H1 (cell line): ENCODE measurements at regions not wholly inside any gene's neighbourhood (a gene's known extent, or its start where the extent isn't known, plus 50 kb on each side); places are given as distances from the start of the nearest gene placed in this dataset.
"Not testable (repeated sequence)": the region's sequence is repeated elsewhere in the genome, so short reads cannot be mapped to it uniquely, and the experiment has no call there.

Experiments
- CTCF ChIA-PET: fragments of 300-600 bp; sonication (Branson Sonifier 250); formaldehyde crosslinking; loops from one replicate; lab custom pipeline; 2021; ENCODE audit not compliant: partially characterized antibody; lab: Charles Lee
- POLR2A ChIA-PET: fragments of 300-600 bp; sonication (Branson Sonifier 250); formaldehyde crosslinking; loops from one replicate; lab custom pipeline; 2021; ENCODE audit warnings: inconsistent platforms; ENCODE audit not compliant: partially characterized antibody; lab: Charles Lee
- DNase-seq, 2 experiments: peaks; one replicate each; pipeline versions ENCODE4 v3.0.0 to v3.0.0-alpha.2; 2010 to 2022; ENCODE audit warnings: low spot score in 2 of 2, low read depth in 1 of 2, mixed read lengths in 1 of 2
- FAIRE-seq: peaks from 2 replicates; lab custom pipeline; 2011; peaks lifted over from hg19 to GRCh38; lab: Jason Lieb, UNC
- H2AFZ ChIP-seq: 2 replicates; pipeline ENCODE4 v1.8.1; 2012; ENCODE audit warnings: low read length, inconsistent platforms
- H2AK5ac ChIP-seq: 2 replicates; pipeline ENCODE4 v1.6.1; 2013; ENCODE audit warnings: low read depth, low read length
- H2BK120ac ChIP-seq: replicated peaks from 2 replicates; pipeline ENCODE3; 2013; ENCODE audit warnings: low read depth, low read length, inconsistent platforms
- H2BK12ac ChIP-seq: 2 replicates; pipeline ENCODE4 v1.6.1; 2013; ENCODE audit warnings: low read depth, low read length
- H2BK15ac ChIP-seq: 2 replicates; pipeline ENCODE4 v1.6.1; 2013; ENCODE audit warnings: low read length
- H2BK20ac ChIP-seq: 2 replicates; pipeline ENCODE4 v1.6.1; 2013; ENCODE audit warnings: low read length
- H2BK5ac ChIP-seq: 2 replicates; pipeline ENCODE4 v1.6.1; 2013; ENCODE audit warnings: low read depth, low read length
- H3K14ac ChIP-seq: 2 replicates; pipeline ENCODE4 v1.6.1; 2013; ENCODE audit warnings: inconsistent platforms; ENCODE audit not compliant: insufficient read length
- H3K18ac ChIP-seq: 2 replicates; pipeline ENCODE4 v1.6.1; 2013; ENCODE audit warnings: low read length; ENCODE audit errors: extremely low read depth
- H3K23ac ChIP-seq: 2 replicates; pipeline ENCODE4 v1.6.1; 2013; ENCODE audit warnings: inconsistent platforms; ENCODE audit not compliant: insufficient read length
- H3K23me2 ChIP-seq: 2 replicates; pipeline ENCODE4 v1.6.1; 2013; ENCODE audit warnings: low read depth, low read length
- H3K27ac ChIP-seq: 2 replicates; pipeline ENCODE4 v1.6.1; 2011; ENCODE audit warnings: low read depth, low read length, inconsistent platforms
- H3K27me3 ChIP-seq, 4 experiments: replicated peaks in 1 of 4; 1 replicate in 1 of 4; 2 replicates in 3 of 4; pipeline versions ENCODE4 v1.6.1 to v1.8.1; 2011 to 2013; ENCODE audit warnings: low read length in 3 of 4, mild to moderate bottlenecking in 3 of 4, inconsistent platforms in 2 of 4, mixed read lengths in 2 of 4, moderate library complexity in 1 of 4; ENCODE audit not compliant: control insufficient read depth in 3 of 4, insufficient read depth in 3 of 4; ENCODE audit errors: extremely low read depth in 1 of 4
- H3K36me3 ChIP-seq, 4 experiments: 2 replicates each; pipeline versions ENCODE4 v1.6.1 to v1.8.1; 2011 to 2013; ENCODE audit warnings: mild to moderate bottlenecking in 4 of 4, low read length in 3 of 4, moderate library complexity in 2 of 4, control low read depth in 1 of 4, inconsistent platforms in 1 of 4; ENCODE audit not compliant: insufficient read depth in 4 of 4, control insufficient read depth in 2 of 4
- H3K4ac ChIP-seq: replicated peaks from 2 replicates; pipeline ENCODE3; 2013; ENCODE audit warnings: low read length, low read depth, mixed read lengths, inconsistent platforms; ENCODE audit not compliant: insufficient read length
- H3K4me1 ChIP-seq, 4 experiments: replicated peaks in 1 of 4; 1 replicate in 1 of 4; 2 replicates in 3 of 4; pipeline versions ENCODE4 v1.6.1 to v1.8.1; 2011 to 2013; ENCODE audit warnings: low read length in 3 of 4, inconsistent platforms in 2 of 4, mixed read lengths in 1 of 4; ENCODE audit not compliant: insufficient read depth in 4 of 4, control insufficient read depth in 3 of 4
- H3K4me2 ChIP-seq, 2 experiments: 2 replicates each; pipeline versions ENCODE4 v1.6.1 to v1.8.1; 2011 to 2013; ENCODE audit warnings: low read depth in 2 of 2, low read length in 2 of 2, control low read depth in 1 of 2, inconsistent platforms in 1 of 2, mild to moderate bottlenecking in 1 of 2; ENCODE audit not compliant: insufficient read depth in 1 of 2
- H3K4me3 ChIP-seq, 4 experiments: fragments of 200-600, 300-600 bp in 1 of 4; sonication (generic), shearing (Covaris generic), sonication (Bioruptor Twin) in 1 of 4; 2 replicates each; pipeline versions ENCODE4 v1.5.1 to v1.8.1; 2011 to 2016; ENCODE audit warnings: low read length in 4 of 4, low read depth in 3 of 4, control low read depth in 2 of 4, inconsistent platforms in 2 of 4, mild to moderate bottlenecking in 2 of 4, mixed read lengths in 1 of 4, moderate library complexity in 1 of 4; ENCODE audit not compliant: insufficient read depth in 2 of 4; ENCODE audit errors: extremely low read depth in 1 of 4
- H3K56ac ChIP-seq: replicated peaks from 2 replicates; pipeline ENCODE3; 2013; ENCODE audit warnings: low read depth, mild to moderate bottlenecking, mixed read lengths, low read length, inconsistent platforms; ENCODE audit not compliant: insufficient read length
- H3K79me1 ChIP-seq: 2 replicates; pipeline ENCODE4 v1.6.1; 2013; ENCODE audit warnings: low read depth, low read length, control low read depth
- H3K79me2 ChIP-seq, 2 experiments: 2 replicates each; pipeline versions ENCODE4 v1.6.1 to v1.8.1; 2012 to 2013; ENCODE audit warnings: low read length in 2 of 2, mild to moderate bottlenecking in 2 of 2, inconsistent platforms in 1 of 2; ENCODE audit not compliant: insufficient read depth in 2 of 2, control insufficient read depth in 1 of 2
- H3K9ac ChIP-seq, 4 experiments: replicated peaks in 1 of 4; 1 replicate in 1 of 4; 2 replicates in 3 of 4; pipeline versions ENCODE4 v1.6.1 to v1.8.1; 2011 to 2013; ENCODE audit warnings: low read depth in 3 of 4, low read length in 3 of 4, control low read depth in 2 of 4, mild to moderate bottlenecking in 2 of 4, moderate library complexity in 2 of 4, inconsistent platforms in 1 of 4; ENCODE audit errors: extremely low read depth in 1 of 4
- H3K9me3 ChIP-seq, 2 experiments: 2 replicates each; pipeline versions ENCODE4 v1.6.1 to v1.8.1; 2012 to 2013; ENCODE audit warnings: mild to moderate bottlenecking in 2 of 2, moderate library complexity in 2 of 2, control low read depth in 1 of 2, inconsistent platforms in 1 of 2, low read depth in 1 of 2, low read length in 1 of 2, mixed read lengths in 1 of 2; ENCODE audit not compliant: insufficient read depth in 2 of 2
- H4K20me1 ChIP-seq, 2 experiments: replicated peaks in 1 of 2; 2 replicates each; pipeline versions ENCODE3 to v1.8.1; 2011 to 2013; ENCODE audit warnings: inconsistent platforms in 2 of 2, low read length in 2 of 2, mild to moderate bottlenecking in 1 of 2; ENCODE audit not compliant: insufficient read depth in 2 of 2, control insufficient read depth in 1 of 2
- H4K5ac ChIP-seq: 2 replicates; pipeline ENCODE4 v1.6.1; 2013; ENCODE audit warnings: low read length, low read depth, mixed read lengths, inconsistent platforms; ENCODE audit not compliant: insufficient read length
- H4K8ac ChIP-seq: 2 replicates; pipeline ENCODE4 v1.8.0; 2013; ENCODE audit warnings: mild to moderate bottlenecking, moderate library complexity, low read length, inconsistent platforms; ENCODE audit not compliant: insufficient read depth; ENCODE audit errors: extremely low read depth
- H4K91ac ChIP-seq: replicated peaks from 2 replicates; pipeline ENCODE3; 2013; ENCODE audit warnings: low read length, mixed read lengths, inconsistent platforms; ENCODE audit not compliant: insufficient read length
- EGR1 ChIP-seq: IDR thresholded peaks from 2 replicates; pipeline ENCODE4 v1.6.1; 2011; ENCODE audit warnings: low read depth, low read length, borderline replicate concordance
- WGBS, 2 experiments: shearing (Covaris generic) in 1 of 2; methylation state at CpG; one replicate each; pipeline versions ENCODE4 v1.1.6 to v1.1.7; 2013 to 2015; ENCODE audit warnings: low lambda C conversion rate in 2 of 2, mixed read lengths in 2 of 2, inconsistent platforms in 1 of 2, low coverage in 1 of 2, missing lambda C conversion rate in 1 of 2; ENCODE audit not compliant: insufficient replicate concordance in 2 of 2, insufficient coverage in 1 of 2, insufficient read length in 1 of 2; ENCODE audit errors: extremely low coverage in 1 of 2, missing lambda C conversion rate in 1 of 2; 5-methylcytosine and 5-hydroxymethylcytosine counted together

GRCh38 chr10:3372281-3372680, 199.7 kb upstream of the PITRM1 start:
- ChIA-PET CTCF (no interaction called here), POLR2A (no interaction called here)
- H4K8ac ChIP-seq = no peak overlapping the region
- H3K4me1 ChIP-seq = no peaks in the 10 kb centered on the region
- no peaks in the 10 kb centered on the region for H3K79me1 ChIP-seq
- no peak overlapping the region for H2BK20ac ChIP-seq
- H4K20me1 ChIP-seq = no peaks in the 10 kb centered on the region
- H3K36me3 ChIP-seq = no peaks in the 10 kb centered on the region
- H3K14ac ChIP-seq = no peak overlapping the region
- no peak overlapping the region for H2BK15ac ChIP-seq
- no peak overlapping the region for H3K9ac ChIP-seq
- no peak overlapping the region for H3K56ac ChIP-seq
- no peak overlapping the region for H4K91ac ChIP-seq
- 85% methylated on average over 3 of the region's 3 CpGs; no CpG with 5 or more reads in 1 of the 2 experiments for WGBS, 2 experiments
- H3K4me3 ChIP-seq = no peak overlapping the region
- no peak for TF ChIP-seq EGR1
- no peaks in the 10 kb centered on the region for H3K27me3 ChIP-seq
- H3K9me3 ChIP-seq = no peaks in the 10 kb centered on the region
- no peak overlapping the region for H3K18ac ChIP-seq
- no peak overlapping the region for H2BK12ac ChIP-seq
- no peak overlapping the region for H3K4ac ChIP-seq
- no peak overlapping the region for H2AFZ ChIP-seq
- no peak overlapping the region for H3K4me2 ChIP-seq
- H2BK5ac ChIP-seq = no peak overlapping the region
- no peak overlapping the region for H3K23ac ChIP-seq
- H4K5ac ChIP-seq = no peak overlapping the region
- no peaks in the 10 kb centered on the region for H3K79me2 ChIP-seq
- no peak overlapping the region for H2BK120ac ChIP-seq
- no peak overlapping the region for H2AK5ac ChIP-seq
- FAIRE-seq (no peak), DNase-seq (no peak)
- H3K27ac ChIP-seq = no peak overlapping the region
- no peaks in the 10 kb centered on the region for H3K23me2 ChIP-seq

DNA sequence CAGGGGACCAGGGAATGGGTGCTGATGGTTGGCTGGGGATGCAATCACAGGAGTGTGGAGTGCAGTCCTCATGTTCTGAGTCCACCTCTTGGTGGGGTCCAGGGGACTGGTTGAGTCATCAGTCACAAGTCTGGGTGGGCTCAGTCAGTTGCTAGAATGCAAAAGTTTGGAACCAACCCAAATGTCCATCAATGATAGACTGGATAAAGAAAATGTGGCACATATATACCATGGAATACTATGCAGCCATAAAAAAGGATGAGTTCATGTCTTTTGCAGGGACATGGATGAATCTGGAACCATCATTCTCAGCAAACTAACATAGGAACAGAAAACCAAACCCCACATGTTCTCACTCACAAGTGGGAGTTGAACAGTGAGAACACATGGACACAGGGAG, 199.0 kb upstream of the PITRM1 start:
- H3K4me2 ChIP-seq, H2BK20ac ChIP-seq, H3K79me2 ChIP-seq, H4K5ac ChIP-seq, H3K9me3 ChIP-seq, H3K23ac ChIP-seq, H4K8ac ChIP-seq, H3K4ac ChIP-seq, H2BK5ac ChIP-seq, H3K56ac ChIP-seq, H3K79me1 ChIP-seq, H3K27me3 ChIP-seq, CTCF ChIA-PET, POLR2A ChIA-PET, H3K9ac ChIP-seq, H2BK12ac ChIP-seq, H2BK15ac ChIP-seq, H2AK5ac ChIP-seq, H3K27ac ChIP-seq, DNase-seq, H4K20me1 ChIP-seq, H3K4me3 ChIP-seq, H3K36me3 ChIP-seq, H3K18ac ChIP-seq, H3K14ac ChIP-seq, FAIRE-seq, H2AFZ ChIP-seq, H3K23me2 ChIP-seq, H2BK120ac ChIP-seq, H4K91ac ChIP-seq, H3K4me1 ChIP-seq: not testable (repeated sequence)
